GM18517 (cell line): ENCODE measurements at regions not wholly inside any gene's neighbourhood (a gene's known extent, or its start where the extent isn't known, plus 50 kb on each side); places are given as distances from the start of the nearest gene placed in this dataset.
A peak's percentile ranks its signal among the peaks of the same experiment; 100 is the strongest.
"Not testable (repeated sequence)": the region's sequence is repeated elsewhere in the genome, so short reads cannot be mapped to it uniquely, and the experiment has no call there.

ENCODE experiments used
- ATAC-seq: cut with Tn5 transposase; IDR thresholded peaks from one replicate; pipeline ENCODE4 v1.9.1; 2021; ENCODE audit warnings: mild to moderate bottlenecking, moderate library complexity; ENCODE audit not compliant: unreplicated experiment

DNA sequence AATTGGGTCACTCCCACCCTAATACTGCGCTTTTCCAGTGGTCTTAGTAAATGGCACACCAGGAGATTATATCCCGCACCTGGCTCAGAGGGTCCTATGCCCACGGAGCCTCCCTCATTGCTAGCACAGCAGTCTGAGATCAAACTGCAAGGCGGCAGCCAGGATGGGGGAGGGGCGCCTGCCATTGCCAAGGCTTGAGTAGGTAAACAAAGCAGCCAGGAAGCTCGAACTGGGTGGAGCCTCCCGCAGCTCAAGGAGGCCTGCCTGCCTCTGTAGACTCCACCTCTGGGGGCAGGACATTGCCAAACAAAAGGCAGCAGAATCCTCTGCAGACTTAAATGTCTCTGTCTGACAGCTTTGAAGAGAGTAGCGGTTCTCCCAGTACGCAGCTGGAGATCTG is 52.4 kb upstream of the PMPCB start:
- not testable (repeated sequence) for ATAC-seq

DNA sequence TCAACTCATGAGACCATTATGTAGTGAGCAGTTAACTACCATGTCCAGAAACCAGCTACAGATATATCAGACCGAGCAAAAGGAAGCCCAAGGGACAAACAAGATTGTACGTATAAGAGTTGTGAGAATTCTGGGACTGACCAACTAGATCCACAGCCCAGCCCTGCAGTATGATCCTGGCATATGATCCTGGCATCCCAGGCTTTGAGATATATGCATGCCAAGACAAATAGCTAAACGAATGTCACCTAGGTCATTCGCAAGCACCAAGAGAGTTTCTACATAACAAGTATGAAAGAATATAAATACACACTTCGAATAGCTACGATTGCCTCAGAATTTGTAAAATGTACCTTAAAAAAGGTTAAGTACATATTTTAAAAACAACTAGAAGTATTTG is 56.4 kb upstream of the PMPCB start:
- ATAC-seq: no peak

- ATAC-seq: not testable (repeated sequence)
Observed at GRCh38 chr7:103235824-103236223, 61.4 kb upstream of the PMPCB start.

GRCh38 chr7:103234877-103235276 is 62.4 kb upstream of the PMPCB start:
- not testable (repeated sequence) for ATAC-seq

DNA sequence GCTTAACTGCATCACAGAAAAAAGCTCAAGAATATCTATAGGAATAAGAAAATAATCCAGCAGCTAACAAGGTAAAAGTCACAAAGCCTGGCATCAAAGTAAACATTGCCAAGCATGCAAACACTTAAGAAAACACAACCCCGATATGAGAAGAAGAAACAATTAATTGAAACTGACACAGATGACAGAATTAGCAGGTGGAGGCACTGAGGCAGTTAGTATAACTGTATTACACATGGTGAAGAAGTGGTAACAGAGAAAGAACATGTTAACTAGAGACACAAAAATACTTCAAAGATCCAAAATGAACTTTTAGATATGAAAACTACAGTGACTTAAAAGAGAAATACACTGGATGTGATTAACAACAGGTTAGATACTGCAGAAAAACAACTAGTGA is 69.4 kb upstream of the PMPCB start:
- ATAC-seq: peak; percentile 49

DNA sequence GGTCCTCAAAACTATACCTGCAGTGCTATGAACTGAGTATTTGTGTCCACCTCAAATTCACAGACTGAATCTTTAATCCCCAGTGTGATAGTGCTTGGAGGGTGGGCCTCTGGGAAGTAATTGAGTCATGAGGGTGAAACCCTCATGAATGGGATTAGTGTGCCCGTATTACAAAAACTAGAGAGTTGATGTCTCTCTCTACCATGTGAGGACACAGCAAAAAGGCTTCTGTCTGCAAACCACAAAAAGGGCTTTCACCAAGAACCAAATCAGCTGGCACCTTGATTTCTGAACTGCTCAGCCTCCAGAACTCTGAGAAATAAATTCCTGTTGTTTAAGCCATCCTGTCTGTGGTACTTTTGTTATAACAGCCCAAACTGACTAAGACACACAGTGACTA is 71.4 kb upstream of the PMPCB start:
- not testable (repeated sequence) for ATAC-seq

GRCh38 chr7:103223065-103223464 is 74.2 kb upstream of the NAPEPLD start:
- ATAC-seq: not testable (repeated sequence)

GRCh38 chr7:103211049-103211448 is 62.1 kb upstream of the NAPEPLD start:
- ATAC-seq: not testable (repeated sequence)

- not testable (repeated sequence) for ATAC-seq
Observed at GRCh38 chr7:103199191-103199590, 50.3 kb upstream of the NAPEPLD start.
